PFSK-1 (cell line): ENCODE measurements at regions not wholly inside any gene's neighbourhood (a gene's known extent, or its start where the extent isn't known, plus 50 kb on each side); places are given as distances from the start of the nearest gene placed in this dataset.

Source experiments
- SIN3A ChIP-seq: IDR thresholded peaks from 2 replicates; pipeline ENCODE4 v1.6.1; 2012; ENCODE audit warnings: mild to moderate bottlenecking, low read length, moderate library complexity, borderline replicate concordance; ENCODE audit not compliant: insufficient read depth
- TAF1 ChIP-seq: IDR thresholded peaks from 2 replicates; pipeline ENCODE4 v1.6.1; 2012; ENCODE audit warnings: low read length, control low read depth, borderline replicate concordance; ENCODE audit not compliant: insufficient read depth

DNA sequence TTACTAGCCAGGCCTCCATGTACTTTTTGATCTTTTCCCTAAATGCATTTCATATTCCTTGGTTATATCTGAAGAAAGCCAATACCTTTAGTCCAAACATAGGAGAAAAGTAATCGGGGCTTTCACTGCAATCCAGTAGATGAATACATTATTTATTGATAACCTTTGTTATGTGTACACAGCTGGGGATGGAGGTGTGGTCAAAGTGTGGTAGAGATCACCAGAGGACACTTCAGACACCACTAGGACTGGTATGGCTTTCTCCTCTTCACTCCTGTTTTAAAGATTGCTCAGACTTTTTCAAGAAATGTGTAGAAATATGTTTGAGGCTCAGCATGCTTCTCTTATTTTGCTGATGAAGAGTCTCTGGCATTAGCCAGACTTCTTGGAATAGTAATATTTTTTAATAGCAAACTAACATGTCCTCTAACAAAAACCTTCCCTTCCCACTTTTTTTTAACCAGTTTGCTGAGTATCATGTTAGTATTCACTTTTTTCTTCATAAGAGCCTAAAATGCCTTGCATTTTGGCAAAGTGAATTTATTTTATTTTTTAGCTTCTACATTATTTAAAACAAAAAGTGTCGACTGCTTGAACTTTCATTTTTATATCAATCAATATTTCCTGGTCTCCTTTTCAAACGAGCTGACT is 65.6 kb upstream of the MBNL1 start:
- TF ChIP-seq SIN3A: no peak
- no peak for TF ChIP-seq TAF1
